Upper lobe of right lung (tissue), 1 donor: ENCODE measurements at regions not wholly inside any gene's neighbourhood (a gene's known extent, or its start where the extent isn't known, plus 50 kb on each side); places are given as distances from the start of the nearest gene placed in this dataset.
"Not testable (repeated sequence)": the region's sequence is repeated elsewhere in the genome, so short reads cannot be mapped to it uniquely, and the experiment has no call there.

ENCODE experiments used
- ATAC-seq: fragments of 200-7000 bp; cut with Tn5 transposase; one replicate; pipeline ENCODE4 v1.9.1; 2020; ENCODE audit warnings: mild to moderate bottlenecking, moderate library complexity
- DNase-seq: peaks from one replicate; pipeline ENCODE4 v3.0.0-alpha.2; 2020
- H3K27ac ChIP-seq: fragments of 200-600 bp; one replicate; pipeline ENCODE4 v1.8.0; 2022
- H3K27me3 ChIP-seq: fragments of 200-600 bp; one replicate; pipeline ENCODE4 v1.8.0; 2022; ENCODE audit warnings: mild to moderate bottlenecking
- H3K36me3 ChIP-seq: fragments of 200-600 bp; one replicate; pipeline ENCODE4 v1.8.0; 2022
- H3K4me1 ChIP-seq: fragments of 200-600 bp; one replicate; pipeline ENCODE4 v1.8.0; 2022
- H3K4me3 ChIP-seq: fragments of 200-600 bp; one replicate; pipeline ENCODE4 v1.8.0; 2022; ENCODE audit warnings: mild to moderate bottlenecking
- H3K9me3 ChIP-seq: fragments of 200-600 bp; one replicate; pipeline ENCODE4 v1.8.0; 2022
- CTCF ChIP-seq: fragments of 200-600 bp; IDR thresholded peaks from one replicate; pipeline ENCODE4 v1.8.0; 2022; ENCODE audit warnings: antibody characterized with exemption
- intact Hi-C: fragments of 100-400 bp; cut with DNase I; formaldehyde crosslinking; loops from one replicate; pipeline ENCODE4 v1.11.0; 2022
- donor health status: DM: no; HTN: yes; CAD: no; lungs with severe emphysema.

- H3K27me3 ChIP-seq, H3K9me3 ChIP-seq, H3K36me3 ChIP-seq, intact Hi-C loops, DNase-seq, H3K27ac ChIP-seq, H3K4me3 ChIP-seq, H3K4me1 ChIP-seq: not testable (repeated sequence)
- ATAC-seq: peak; percentile 39
- TF ChIP-seq CTCF: peak; percentile 28
Observed at GRCh38 chr15:20624085-20624484, 82.5 kb upstream of the GOLGA6L6 start.

GRCh38 chr15:20622117-20622516, 80.5 kb upstream of the GOLGA6L6 start:
- H3K36me3 ChIP-seq, H3K27me3 ChIP-seq, H3K27ac ChIP-seq, H3K4me3 ChIP-seq, H3K9me3 ChIP-seq, DNase-seq, intact Hi-C loops, H3K4me1 ChIP-seq: not testable (repeated sequence)
- peak; percentile 73 for ATAC-seq

- H3K27me3 ChIP-seq, H3K36me3 ChIP-seq, H3K4me3 ChIP-seq, H3K9me3 ChIP-seq, ATAC-seq, H3K4me1 ChIP-seq, H3K27ac ChIP-seq, intact Hi-C loops: not testable (repeated sequence)
- DNase-seq: peak; percentile 33
Observed at GRCh38 chr15:20614549-20614948, 72.9 kb upstream of the GOLGA6L6 start.

- ATAC-seq, H3K4me1 ChIP-seq, H3K9me3 ChIP-seq, H3K4me3 ChIP-seq, H3K27me3 ChIP-seq, intact Hi-C loops, H3K36me3 ChIP-seq, H3K27ac ChIP-seq, DNase-seq: not testable (repeated sequence)
Observed at GRCh38 chr15:20612796-20613195, 71.2 kb upstream of the GOLGA6L6 start.

- H3K27me3 ChIP-seq, H3K27ac ChIP-seq, H3K9me3 ChIP-seq, intact Hi-C loops, H3K36me3 ChIP-seq, H3K4me3 ChIP-seq, H3K4me1 ChIP-seq: not testable (repeated sequence)
- DNase-seq (peak; percentile 61), ATAC-seq (peak; percentile 43)
Observed at GRCh38 chr15:20612356-20612755, 70.8 kb upstream of the GOLGA6L6 start.

GRCh38 chr15:20611667-20612290, 70.2 kb upstream of the GOLGA6L6 start:
- DNase-seq, H3K9me3 ChIP-seq, H3K27me3 ChIP-seq, H3K4me1 ChIP-seq, H3K27ac ChIP-seq, H3K36me3 ChIP-seq, H3K4me3 ChIP-seq, intact Hi-C loops: not testable (repeated sequence)
- peak; percentile 6 for ATAC-seq

GRCh38 chr15:20608179-20608578, 66.6 kb upstream of the GOLGA6L6 start:
- H3K4me3 ChIP-seq: not testable (repeated sequence)

GRCh38 chr15:20597245-20597644, 55.6 kb upstream of the GOLGA6L6 start:
- H3K9me3 ChIP-seq, H3K4me1 ChIP-seq, intact Hi-C loops, H3K36me3 ChIP-seq, H3K27me3 ChIP-seq, H3K27ac ChIP-seq, ATAC-seq, H3K4me3 ChIP-seq, DNase-seq: not testable (repeated sequence)

More at GRCh38 chr15:20608179-20608578, 66.6 kb upstream of the GOLGA6L6 start:
- H3K36me3 ChIP-seq, H3K9me3 ChIP-seq, H3K4me1 ChIP-seq, intact Hi-C loops, H3K27ac ChIP-seq, DNase-seq, H3K27me3 ChIP-seq, ATAC-seq: not testable (repeated sequence)

- ATAC-seq: peak; percentile 4
- H3K4me1 ChIP-seq, intact Hi-C loops, H3K27me3 ChIP-seq, H3K27ac ChIP-seq, DNase-seq, H3K36me3 ChIP-seq, H3K9me3 ChIP-seq, H3K4me3 ChIP-seq: not testable (repeated sequence)
Observed at GRCh38 chr15:20594219-20594618, 52.6 kb upstream of the GOLGA6L6 start.

GRCh38 chr15:20591936-20592335, 50.3 kb upstream of the GOLGA6L6 start:
- DNase-seq, H3K4me3 ChIP-seq, H3K27me3 ChIP-seq, H3K36me3 ChIP-seq, intact Hi-C loops, H3K4me1 ChIP-seq, H3K27ac ChIP-seq, H3K9me3 ChIP-seq: not testable (repeated sequence)
- ATAC-seq: peak; percentile 3
